ENCODE measurements at regions not wholly inside any gene's neighbourhood (a gene's known extent, or its start where the extent isn't known, plus 50 kb on each side); places are given as distances from the start of the nearest gene placed in this dataset.

- TF ChIP-seq CTCF (IDR thresholded peaks at IDR 0.05; ENCODE audit: insufficient read depth, low read length) (no peak), POLR2AphosphoS5 (IDR thresholded peaks at IDR 0.05; ENCODE audit: low read depth) (no peak), GABPA (IDR thresholded peaks at IDR 0.05; ENCODE audit: low read depth) (no peak), REST (IDR thresholded peaks at IDR 0.05; ENCODE audit: insufficient replicate concordance, low read depth) (no peak), SPI1 (IDR thresholded peaks at IDR 0.05; ENCODE audit: borderline replicate concordance, low read depth) (no peak)
These were observed 989.5 kb upstream of the CNTNAP5 start for GRCh38 chr2:123035541-123035940.

Measured in HL-60 (cell line).